22Rv1 (cell line): ENCODE measurements at regions not wholly inside any gene's neighbourhood (a gene's known extent, or its start where the extent isn't known, plus 50 kb on each side); places are given as distances from the start of the nearest gene placed in this dataset.

Experiments
- ZFX ChIP-seq: fragments of 450-650 bp; IDR thresholded peaks from 2 replicates; pipeline ENCODE4 v1.6.1; 2017; ENCODE audit warnings: antibody characterized with exemption, borderline replicate concordance
- TF ChIP-seq, protein P1 (sequence below): fragments of 450-650 bp; IDR thresholded peaks from 2 replicates; pipeline ENCODE4 v1.5.1; 2017; ENCODE audit warnings: mild to moderate bottlenecking

DNA sequence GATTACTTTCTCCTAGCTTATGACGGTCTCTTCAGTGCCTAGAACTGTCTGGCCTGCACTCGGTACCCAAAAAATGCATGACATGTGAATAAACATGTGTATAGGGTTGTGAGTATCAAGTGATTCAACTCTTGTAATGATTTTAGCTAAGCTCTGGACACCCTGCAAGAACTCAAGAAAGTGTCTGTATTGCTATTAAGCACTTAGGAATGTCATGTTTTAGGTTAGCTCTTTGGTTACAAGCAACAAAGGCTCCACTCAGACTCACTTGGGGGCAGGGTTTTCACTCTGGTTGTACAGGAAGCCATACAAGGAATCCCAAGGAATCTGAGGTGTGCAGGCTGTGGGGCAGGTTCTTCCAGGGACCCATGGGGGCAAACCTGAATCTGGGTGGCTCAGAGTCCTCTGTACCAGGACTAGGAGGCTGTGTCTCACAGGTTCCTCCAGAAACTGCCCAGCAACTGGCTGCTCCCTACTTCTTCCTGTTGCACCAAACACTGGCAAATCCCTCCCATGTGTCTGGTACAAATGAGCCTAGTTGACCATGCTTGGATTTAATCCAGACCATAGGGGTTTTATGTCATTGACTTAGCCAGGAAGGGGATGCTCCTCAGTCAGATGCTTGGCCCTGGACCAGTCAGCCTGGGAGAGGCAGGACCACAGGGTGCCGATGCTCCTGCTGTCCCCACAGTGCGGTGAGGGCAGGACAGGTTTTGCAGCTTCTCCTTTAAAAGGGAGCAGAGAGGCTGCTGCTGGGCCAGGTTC lies 77.9 kb upstream of the CDH4 start:
- TF ChIP-seq, protein P1, sequence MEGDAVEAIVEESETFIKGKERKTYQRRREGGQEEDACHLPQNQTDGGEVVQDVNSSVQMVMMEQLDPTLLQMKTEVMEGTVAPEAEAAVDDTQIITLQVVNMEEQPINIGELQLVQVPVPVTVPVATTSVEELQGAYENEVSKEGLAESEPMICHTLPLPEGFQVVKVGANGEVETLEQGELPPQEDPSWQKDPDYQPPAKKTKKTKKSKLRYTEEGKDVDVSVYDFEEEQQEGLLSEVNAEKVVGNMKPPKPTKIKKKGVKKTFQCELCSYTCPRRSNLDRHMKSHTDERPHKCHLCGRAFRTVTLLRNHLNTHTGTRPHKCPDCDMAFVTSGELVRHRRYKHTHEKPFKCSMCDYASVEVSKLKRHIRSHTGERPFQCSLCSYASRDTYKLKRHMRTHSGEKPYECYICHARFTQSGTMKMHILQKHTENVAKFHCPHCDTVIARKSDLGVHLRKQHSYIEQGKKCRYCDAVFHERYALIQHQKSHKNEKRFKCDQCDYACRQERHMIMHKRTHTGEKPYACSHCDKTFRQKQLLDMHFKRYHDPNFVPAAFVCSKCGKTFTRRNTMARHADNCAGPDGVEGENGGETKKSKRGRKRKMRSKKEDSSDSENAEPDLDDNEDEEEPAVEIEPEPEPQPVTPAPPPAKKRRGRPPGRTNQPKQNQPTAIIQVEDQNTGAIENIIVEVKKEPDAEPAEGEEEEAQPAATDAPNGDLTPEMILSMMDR = no peak
- TF ChIP-seq ZFX = no peak
